ENCODE measurements at regions not wholly inside any gene's neighbourhood (a gene's known extent, or its start where the extent isn't known, plus 50 kb on each side); places are given as distances from the start of the nearest gene placed in this dataset.

DNA sequence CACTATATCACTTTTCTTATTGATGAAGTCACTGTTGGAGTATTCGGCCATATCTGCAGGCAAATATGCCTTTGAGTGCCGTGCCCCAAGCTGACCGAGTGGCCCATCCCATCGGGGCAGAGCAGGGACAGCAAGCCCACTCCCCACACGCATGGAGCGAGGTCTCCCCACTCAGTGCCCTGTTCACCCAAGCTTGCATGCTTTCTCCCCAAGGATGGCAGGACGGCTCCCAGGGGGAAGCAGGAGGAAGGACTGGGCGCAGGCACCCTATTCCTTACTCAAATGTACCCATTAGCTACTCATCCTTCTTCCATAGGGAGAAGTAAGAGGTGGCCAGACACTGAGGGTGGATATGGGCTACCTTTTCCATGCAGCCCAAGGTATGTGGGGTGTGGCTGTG is 309.0 kb downstream of the IRX1 start:
- H3K9me3 ChIP-seq (ENCODE audit: control insufficient read depth, low read length), result no peaks in the 10 kb centered on the region
- H3K27ac Mint-ChIP-seq, result no peak overlapping the region
- H3K9ac ChIP-seq (ENCODE audit: extremely low read depth, low read length, poor library complexity, severe bottlenecking), result no peak overlapping the region
- no peaks in the 10 kb centered on the region for H3K36me3 Mint-ChIP-seq (ENCODE audit: low read depth)
- H3K4me1 ChIP-seq (ENCODE audit: control insufficient read depth, insufficient read depth, low read length), result no peaks in the 10 kb centered on the region
- peak; percentile 27 for DNase-seq
- 88 to 91% methylated on average over 3 to 7 of the region's 8 CpGs for WGBS, 2 experiments (ENCODE audit: insufficient coverage in 1 of 2, insufficient read length in 1 of 2)
- no peaks in the 10 kb centered on the region for H3K36me3 ChIP-seq (ENCODE audit: control insufficient read depth, insufficient read depth, low read length)
- no peaks in the 10 kb centered on the region for H3K27me3 ChIP-seq (ENCODE audit: control insufficient read depth, insufficient read depth, low read length, poor library complexity, severe bottlenecking)
- TF ChIP-seq, protein P1, sequence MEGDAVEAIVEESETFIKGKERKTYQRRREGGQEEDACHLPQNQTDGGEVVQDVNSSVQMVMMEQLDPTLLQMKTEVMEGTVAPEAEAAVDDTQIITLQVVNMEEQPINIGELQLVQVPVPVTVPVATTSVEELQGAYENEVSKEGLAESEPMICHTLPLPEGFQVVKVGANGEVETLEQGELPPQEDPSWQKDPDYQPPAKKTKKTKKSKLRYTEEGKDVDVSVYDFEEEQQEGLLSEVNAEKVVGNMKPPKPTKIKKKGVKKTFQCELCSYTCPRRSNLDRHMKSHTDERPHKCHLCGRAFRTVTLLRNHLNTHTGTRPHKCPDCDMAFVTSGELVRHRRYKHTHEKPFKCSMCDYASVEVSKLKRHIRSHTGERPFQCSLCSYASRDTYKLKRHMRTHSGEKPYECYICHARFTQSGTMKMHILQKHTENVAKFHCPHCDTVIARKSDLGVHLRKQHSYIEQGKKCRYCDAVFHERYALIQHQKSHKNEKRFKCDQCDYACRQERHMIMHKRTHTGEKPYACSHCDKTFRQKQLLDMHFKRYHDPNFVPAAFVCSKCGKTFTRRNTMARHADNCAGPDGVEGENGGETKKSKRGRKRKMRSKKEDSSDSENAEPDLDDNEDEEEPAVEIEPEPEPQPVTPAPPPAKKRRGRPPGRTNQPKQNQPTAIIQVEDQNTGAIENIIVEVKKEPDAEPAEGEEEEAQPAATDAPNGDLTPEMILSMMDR (conservative IDR thresholded peaks at IDR 0.05), result no peak
- H3K4me1 Mint-ChIP-seq, result peaks cover under 1% of the 10 kb centered on the region
- no peak overlapping the region for H3K4me3 ChIP-seq (ENCODE audit: low read length)
- no peaks in the 10 kb centered on the region for H3K9me3 Mint-ChIP-seq
- no peaks in the 10 kb centered on the region for H3K27me3 Mint-ChIP-seq (ENCODE audit: insufficient read depth)
- no peak overlapping the region for H3K4me3 Mint-ChIP-seq
- H3K27ac ChIP-seq (ENCODE audit: low read depth, low read length), result no peak overlapping the region

- no peak overlapping the region for H3K9ac ChIP-seq (ENCODE audit: extremely low read depth, low read length, poor library complexity, severe bottlenecking)
- no peaks in the 10 kb centered on the region for H3K36me3 Mint-ChIP-seq (ENCODE audit: low read depth)
- DNase-seq, result no peak
- no peak overlapping the region for H3K4me3 Mint-ChIP-seq
- H3K36me3 ChIP-seq (ENCODE audit: control insufficient read depth, insufficient read depth, low read length), result no peaks in the 10 kb centered on the region
- 89 to 93% methylated on average over 3 to 7 of the region's 7 CpGs for WGBS, 2 experiments (ENCODE audit: insufficient coverage in 1 of 2, insufficient read length in 1 of 2)
- no peaks in the 10 kb centered on the region for H3K4me1 ChIP-seq (ENCODE audit: control insufficient read depth, insufficient read depth, low read length)
- H3K27ac ChIP-seq (ENCODE audit: low read depth, low read length), result no peak overlapping the region
- H3K4me1 Mint-ChIP-seq, result no peaks in the 10 kb centered on the region
- TF ChIP-seq, protein P1 (conservative IDR thresholded peaks at IDR 0.05), result no peak
- no peaks in the 10 kb centered on the region for H3K9me3 Mint-ChIP-seq
- H3K4me3 ChIP-seq (ENCODE audit: low read length), result no peak overlapping the region
- no peaks in the 10 kb centered on the region for H3K9me3 ChIP-seq (ENCODE audit: control insufficient read depth, low read length)
- no peaks in the 10 kb centered on the region for H3K27me3 ChIP-seq (ENCODE audit: control insufficient read depth, insufficient read depth, low read length, poor library complexity, severe bottlenecking)
- H3K27me3 Mint-ChIP-seq (ENCODE audit: insufficient read depth), result no peaks in the 10 kb centered on the region
- no peak overlapping the region for H3K27ac Mint-ChIP-seq
These were observed 309.4 kb downstream of the IRX1 start for GRCh38 chr5:3905031-3905430.

DNA sequence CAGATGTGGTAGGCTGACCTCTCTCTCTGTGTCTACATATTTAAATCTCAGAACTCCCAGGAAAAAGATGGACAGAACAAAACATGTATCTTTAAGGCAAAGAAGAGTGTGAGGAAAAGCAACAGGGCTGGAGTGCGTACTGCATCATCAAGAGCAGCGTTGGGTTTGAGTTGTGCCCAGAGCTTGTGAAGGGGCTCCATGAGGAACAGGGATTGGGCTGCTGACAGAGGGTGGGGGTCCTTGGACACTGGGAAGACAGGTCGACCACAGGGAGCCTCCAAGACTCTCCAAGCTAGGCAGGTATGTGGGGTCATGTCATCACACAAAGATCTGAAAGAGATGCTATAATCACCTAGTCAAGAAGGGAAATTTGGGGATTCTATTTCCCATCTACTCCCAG is 309.9 kb downstream of the IRX1 start:
- Histone ChIP-seq H3K27ac (ENCODE audit: low read depth, low read length) (no peak overlapping the region), H3K9ac (ENCODE audit: extremely low read depth, low read length, poor library complexity, severe bottlenecking) (no peak overlapping the region), H3K27me3 (ENCODE audit: control insufficient read depth, insufficient read depth, low read length, poor library complexity, severe bottlenecking) (no peaks in the 10 kb centered on the region), H3K9me3 (ENCODE audit: control insufficient read depth, low read length) (no peaks in the 10 kb centered on the region), H3K4me3 (ENCODE audit: low read length) (no peak overlapping the region), H3K36me3 (ENCODE audit: control insufficient read depth, insufficient read depth, low read length) (no peaks in the 10 kb centered on the region), H3K4me1 (ENCODE audit: control insufficient read depth, insufficient read depth, low read length) (no peaks in the 10 kb centered on the region)
- TF ChIP-seq, protein P1 (conservative IDR thresholded peaks at IDR 0.05), result no peak
- H3K9me3 Mint-ChIP-seq, result no peaks in the 10 kb centered on the region
- H3K27me3 Mint-ChIP-seq (ENCODE audit: insufficient read depth), result no peaks in the 10 kb centered on the region
- DNase-seq, result no peak
- no peaks in the 10 kb centered on the region for H3K36me3 Mint-ChIP-seq (ENCODE audit: low read depth)
- H3K27ac Mint-ChIP-seq, result no peak overlapping the region
- no peak overlapping the region for H3K4me3 Mint-ChIP-seq
- H3K4me1 Mint-ChIP-seq, result no peaks in the 10 kb centered on the region
- 80 to 86% methylated on average over 1 to 3 of the region's 3 CpGs for WGBS, 2 experiments (ENCODE audit: insufficient coverage in 1 of 2, insufficient read length in 1 of 2)

Data from endodermal cell (in vitro differentiated cells).